ENCODE measurements at regions not wholly inside any gene's neighbourhood (a gene's known extent, or its start where the extent isn't known, plus 50 kb on each side); places are given as distances from the start of the nearest gene placed in this dataset.

GRCh38 chr5:90084342-90084741, 325.2 kb downstream of the CETN3 start:
- TF ChIP-seq CTCF (IDR thresholded peaks at IDR 0.05), result no peak
- TF ChIP-seq ZFX (IDR thresholded peaks at IDR 0.05; ENCODE audit: borderline replicate concordance), result no peak
